Breast epithelium (tissue), 3 donors: ENCODE measurements at regions not wholly inside any gene's neighbourhood (a gene's known extent, or its start where the extent isn't known, plus 50 kb on each side); places are given as distances from the start of the nearest gene placed in this dataset.

Experiments used
- CTCF ChIP-seq, 3 donors: fragments of 450-650 bp; IDR thresholded peaks; one replicate each; pipeline ENCODE4 v1.5.1; 2016 to 2017; ENCODE audit warnings: antibody characterized with exemption in 3 of 3, mild to moderate bottlenecking in 3 of 3, moderate library complexity in 3 of 3
- POLR2A ChIP-seq: fragments of 450-650 bp; IDR thresholded peaks from one replicate; pipeline ENCODE4 v1.6.1; 2016; ENCODE audit warnings: antibody characterized with exemption, mild to moderate bottlenecking, moderate library complexity

- TF ChIP-seq CTCF (IDR thresholded peaks at IDR 0.05) = no peak
- TF ChIP-seq POLR2A = no peak
These were observed 462.5 kb downstream of the SETD4 start for GRCh38 chr21:35597750-35598339.
